HT-29 (cell line): ENCODE measurements at regions not wholly inside any gene's neighbourhood (a gene's known extent, or its start where the extent isn't known, plus 50 kb on each side); places are given as distances from the start of the nearest gene placed in this dataset.
"Not testable (repeated sequence)": the region's sequence is repeated elsewhere in the genome, so short reads cannot be mapped to it uniquely, and the experiment has no call there.

Experiments
- DNase-seq: peaks from one replicate; pipeline ENCODE4 v3.0.0-alpha.2; 2015; ENCODE audit warnings: low spot score

DNA sequence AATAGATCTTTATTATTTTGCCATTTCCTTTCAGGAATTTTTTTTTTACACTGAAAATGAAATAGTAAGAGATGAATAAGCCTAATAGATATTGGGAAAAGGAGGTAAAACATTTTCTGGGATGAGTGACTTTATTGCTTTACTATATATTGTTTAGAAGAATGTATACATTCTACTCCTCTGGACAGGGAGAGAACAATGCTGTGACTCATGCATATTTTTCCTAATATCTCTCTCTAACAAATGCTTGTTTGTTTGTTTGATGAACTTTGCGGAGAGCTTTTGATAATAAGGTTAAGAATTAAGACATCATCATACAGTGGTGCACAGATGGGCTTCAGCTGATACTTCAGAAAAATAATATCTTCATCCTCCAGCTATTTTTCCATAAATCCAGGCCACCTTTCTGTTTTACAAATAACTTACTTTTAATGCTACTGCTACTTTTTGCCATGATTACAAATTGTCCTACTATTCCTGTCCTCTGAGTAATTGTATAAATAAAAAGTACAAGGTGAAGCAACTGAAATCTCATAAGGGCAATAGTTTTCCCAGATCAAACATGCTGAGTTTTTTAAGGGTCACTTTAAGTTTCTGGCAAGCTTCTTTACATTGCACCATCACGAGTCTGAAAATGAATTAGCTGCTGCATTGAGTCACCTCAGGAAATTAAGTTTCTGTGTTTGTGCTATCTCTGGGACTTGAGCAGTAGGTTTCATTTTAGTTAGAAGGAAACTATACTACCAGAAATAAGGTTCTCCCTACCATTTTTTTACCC is 207.3 kb upstream of the POT1 start:
- DNase-seq = no peak

DNA sequence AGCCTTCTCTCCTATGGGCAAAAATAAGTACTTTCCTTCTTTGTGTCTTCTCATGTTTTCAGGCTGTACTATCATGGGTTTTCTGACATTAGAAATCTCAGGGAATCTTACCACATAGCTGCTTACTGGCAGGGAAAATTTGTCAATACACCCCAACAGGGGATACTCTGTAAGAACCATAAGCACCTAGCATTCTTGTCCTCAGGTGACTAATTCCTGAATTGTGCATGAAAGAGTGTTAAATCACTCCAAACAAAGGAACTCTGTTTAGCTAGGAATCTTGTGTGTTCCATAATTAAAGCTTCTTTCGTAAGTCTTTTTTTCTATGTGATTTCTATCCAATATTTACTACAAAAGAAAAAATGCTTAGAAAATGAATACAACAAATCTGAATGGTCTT is 206.7 kb upstream of the POT1 start:
- DNase-seq = no peak

- DNase-seq = no peak
Measured at GRCh38 chr7:125130173-125130572, 200.5 kb upstream of the POT1 start.

DNA sequence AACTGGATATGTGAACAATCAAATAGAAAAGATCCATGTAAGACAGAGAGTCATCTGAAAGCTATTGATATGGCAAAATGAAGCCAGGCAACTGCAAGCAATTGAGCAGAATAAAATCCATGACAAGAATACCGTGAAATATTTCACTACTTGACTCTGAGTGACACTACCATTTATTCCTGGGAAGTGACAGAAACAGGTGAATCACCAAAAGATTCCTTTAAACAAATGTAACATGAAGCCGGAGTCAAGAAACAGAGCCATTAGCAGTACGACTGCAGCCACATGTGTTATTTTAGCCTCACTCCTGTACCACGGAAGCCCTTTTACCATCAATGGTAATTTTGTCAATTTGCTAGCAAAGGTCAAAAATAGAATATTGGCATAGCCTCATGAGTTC is 197.7 kb upstream of the POT1 start:
- DNase-seq = no peak

GRCh38 chr7:125126376-125126775 is 196.8 kb upstream of the POT1 start:
- no peak for DNase-seq

DNA sequence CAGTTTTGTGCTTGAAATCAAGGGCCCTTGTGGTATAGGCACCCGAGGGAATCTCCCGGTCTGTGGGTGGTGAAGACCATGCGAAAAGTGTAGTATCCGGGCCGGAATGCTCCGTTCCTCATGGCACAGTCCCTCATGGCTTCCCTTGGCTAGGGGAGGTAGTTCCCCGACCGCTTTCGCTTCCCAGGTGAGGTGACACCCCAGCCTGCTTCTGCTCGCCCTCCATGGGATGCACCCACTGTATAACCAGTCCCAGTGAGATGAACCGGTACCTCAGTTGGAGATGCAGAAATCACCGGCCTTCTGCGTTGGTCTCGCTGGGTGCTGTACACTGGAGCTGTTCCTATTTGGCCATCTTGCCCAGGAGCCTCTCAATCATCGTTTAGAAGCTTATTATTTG is 195.7 kb upstream of the POT1 start:
- no peak for DNase-seq

GRCh38 chr7:125122173-125122572 is 192.5 kb upstream of the POT1 start:
- no peak for DNase-seq

DNA sequence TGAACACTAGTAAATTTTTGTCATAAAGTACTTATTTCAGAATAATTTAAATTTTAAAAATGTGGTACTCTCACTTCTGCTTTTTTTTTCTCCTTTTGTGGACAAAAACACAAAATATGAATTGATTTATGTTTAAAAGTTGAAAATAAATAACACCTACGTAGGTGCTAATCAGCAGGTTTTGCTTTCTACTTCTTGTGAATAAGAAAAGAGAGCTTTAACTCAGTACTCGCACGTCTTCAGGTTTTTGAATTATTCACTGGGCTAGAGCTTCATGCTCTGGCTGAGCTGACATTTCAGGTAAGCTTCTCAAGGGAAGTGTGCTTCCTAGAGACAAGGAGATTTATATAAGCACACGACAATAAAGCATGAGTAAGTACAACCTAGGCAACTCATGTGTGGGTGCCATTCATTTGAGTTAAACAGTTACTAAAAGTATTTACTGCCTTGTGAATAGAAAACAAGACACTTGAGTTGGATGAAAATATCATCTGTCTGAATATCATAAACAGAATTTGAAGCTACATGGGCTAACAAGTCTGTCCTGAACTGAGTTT is 190.0 kb upstream of the POT1 start:
- DNase-seq = no peak

- no peak for DNase-seq
Measured at GRCh38 chr7:125118444-125118843, 188.8 kb upstream of the POT1 start.

GRCh38 chr7:125112850-125113249 is 183.2 kb upstream of the POT1 start:
- no peak for DNase-seq

DNA sequence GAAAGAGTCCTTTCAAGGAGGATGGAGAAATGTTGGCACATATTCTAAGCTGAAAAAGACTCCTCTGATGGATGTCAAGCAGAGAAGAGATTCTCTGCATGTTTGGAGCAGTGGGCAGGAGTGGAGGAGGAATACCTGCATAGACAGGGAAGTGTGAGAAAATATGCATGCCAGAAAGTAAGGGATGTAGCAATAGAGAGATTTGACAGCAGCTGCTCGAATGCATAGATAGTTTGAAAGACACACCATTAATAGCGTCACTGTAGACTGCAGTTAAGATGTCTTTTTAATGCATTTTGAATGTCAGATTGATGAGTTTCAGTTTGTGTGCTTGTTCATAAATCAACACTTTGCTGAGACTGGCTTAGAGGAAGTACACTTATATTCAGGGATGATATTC is 169.9 kb upstream of the POT1 start:
- DNase-seq = no peak

- DNase-seq = no peak
Measured at GRCh38 chr7:125098377-125098970, 168.8 kb upstream of the POT1 start.

DNA sequence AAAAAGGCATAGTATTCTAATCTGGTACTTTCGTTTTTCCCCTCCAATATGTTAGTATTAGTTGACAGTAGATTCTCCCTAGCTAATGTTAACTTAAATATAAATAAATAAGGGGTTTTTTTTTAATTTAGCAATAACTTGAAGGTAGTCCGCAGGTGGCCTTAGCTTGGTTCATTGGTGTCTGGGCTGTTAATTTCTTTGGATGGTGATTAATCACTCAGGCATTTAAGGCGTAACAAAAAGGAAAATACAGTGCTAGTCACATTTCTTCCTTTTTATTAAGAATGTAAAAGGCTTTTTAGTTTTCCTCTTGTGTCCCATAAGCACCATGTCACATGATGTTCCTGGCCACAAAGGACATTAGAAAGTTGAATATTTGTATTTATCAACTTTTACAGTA is 161.0 kb upstream of the POT1 start:
- DNase-seq = no peak

DNA sequence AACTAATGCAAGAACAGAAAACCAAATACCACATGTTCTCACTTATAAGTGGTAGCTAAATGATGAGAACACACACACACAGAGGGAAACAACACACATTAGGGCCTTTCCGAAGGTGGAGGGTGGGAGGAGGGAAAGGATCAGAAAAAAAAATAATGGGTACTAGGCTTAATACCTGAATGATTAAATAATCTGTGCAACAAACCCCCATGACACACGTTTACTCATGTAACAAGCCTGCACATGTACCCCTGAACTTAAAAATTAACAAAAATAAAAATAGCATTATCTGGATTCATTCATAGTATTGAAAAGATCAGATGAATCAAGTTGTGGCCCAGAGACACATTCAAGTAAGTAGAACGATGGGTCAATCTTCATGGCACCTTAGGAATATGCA is 159.5 kb upstream of the POT1 start:
- no peak for DNase-seq

DNA sequence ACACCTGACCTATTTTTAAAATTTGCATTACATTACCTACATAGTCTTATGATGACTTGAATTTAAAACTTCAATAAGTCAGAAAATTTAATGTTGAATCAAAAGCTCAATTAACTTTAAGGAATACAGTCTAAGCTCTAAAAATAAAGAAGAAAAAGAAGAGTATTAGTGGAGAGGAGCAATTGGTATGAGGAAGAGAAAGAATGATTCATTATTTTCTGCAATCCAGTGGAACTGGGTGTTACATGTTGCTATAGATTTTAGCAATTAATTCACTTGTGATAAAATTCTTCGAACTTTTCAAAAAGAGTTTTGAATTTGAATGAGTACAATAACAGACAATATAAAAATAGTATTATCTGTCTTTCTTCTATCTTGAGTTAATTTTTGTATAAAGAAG is 158.9 kb upstream of the POT1 start:
- DNase-seq = no peak

DNA sequence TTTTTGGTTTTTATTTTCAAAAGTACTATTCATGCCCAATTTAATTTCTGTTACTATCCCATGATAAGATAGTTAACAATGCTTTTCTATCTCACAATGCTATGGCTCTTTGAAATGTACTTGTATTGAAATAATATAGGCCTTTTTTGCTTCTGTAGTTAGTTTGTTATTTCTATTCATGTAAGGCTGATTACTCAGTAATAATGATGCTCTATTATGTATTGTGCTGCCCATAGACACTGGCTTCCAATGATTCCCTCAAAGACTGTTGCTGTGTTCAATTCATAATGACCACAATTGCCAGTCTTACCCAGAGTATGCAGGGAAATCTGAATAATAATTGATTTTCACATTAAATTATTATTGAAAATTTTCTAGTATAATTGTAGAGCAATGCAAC is 155.5 kb upstream of the POT1 start:
- no peak for DNase-seq

DNA sequence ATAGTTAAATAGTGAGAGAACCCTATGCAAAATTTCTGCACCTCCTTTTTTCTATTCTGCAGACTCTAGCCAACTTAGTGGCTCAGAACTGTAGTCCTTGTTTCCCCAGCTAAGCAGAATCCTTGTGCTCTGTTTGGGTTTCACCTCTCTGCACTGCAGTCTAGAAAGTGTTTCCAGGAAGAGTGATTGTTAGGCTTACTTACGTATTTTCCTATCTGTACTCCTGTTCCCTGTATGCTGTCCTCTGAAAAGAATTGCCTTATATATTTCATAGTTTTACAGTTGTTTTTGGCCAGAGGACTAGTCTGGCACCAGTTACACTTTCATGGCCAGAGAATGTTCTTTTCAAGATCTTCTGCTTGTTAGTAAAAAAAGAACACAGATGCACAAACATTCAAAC is 154.6 kb upstream of the POT1 start:
- no peak for DNase-seq

DNA sequence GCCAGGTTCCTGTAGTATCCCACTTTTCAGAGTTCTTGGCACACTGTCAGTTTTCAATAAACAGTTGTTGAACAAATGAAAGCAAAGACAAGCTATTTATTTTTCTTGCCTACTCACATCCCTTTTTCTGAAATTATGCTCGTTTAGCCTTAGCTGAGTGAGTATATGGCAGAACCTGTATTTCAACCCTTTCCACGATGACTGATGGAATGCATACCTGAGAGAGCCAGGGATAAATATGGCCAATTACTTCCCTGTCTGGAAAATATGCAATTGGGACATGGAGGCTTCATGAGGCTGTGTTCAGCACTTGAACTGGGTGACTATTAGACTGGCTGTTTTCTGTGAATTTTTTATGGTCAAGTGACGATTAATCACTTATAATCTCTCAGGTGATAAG is 144.5 kb upstream of the POT1 start:
- DNase-seq = no peak

GRCh38 chr7:125065546-125065945 is 135.9 kb upstream of the POT1 start:
- DNase-seq = no peak

GRCh38 chr7:125065001-125065400 is 135.4 kb upstream of the POT1 start:
- no peak for DNase-seq

GRCh38 chr7:125061776-125062397 is 132.3 kb upstream of the POT1 start:
- DNase-seq = no peak

DNA sequence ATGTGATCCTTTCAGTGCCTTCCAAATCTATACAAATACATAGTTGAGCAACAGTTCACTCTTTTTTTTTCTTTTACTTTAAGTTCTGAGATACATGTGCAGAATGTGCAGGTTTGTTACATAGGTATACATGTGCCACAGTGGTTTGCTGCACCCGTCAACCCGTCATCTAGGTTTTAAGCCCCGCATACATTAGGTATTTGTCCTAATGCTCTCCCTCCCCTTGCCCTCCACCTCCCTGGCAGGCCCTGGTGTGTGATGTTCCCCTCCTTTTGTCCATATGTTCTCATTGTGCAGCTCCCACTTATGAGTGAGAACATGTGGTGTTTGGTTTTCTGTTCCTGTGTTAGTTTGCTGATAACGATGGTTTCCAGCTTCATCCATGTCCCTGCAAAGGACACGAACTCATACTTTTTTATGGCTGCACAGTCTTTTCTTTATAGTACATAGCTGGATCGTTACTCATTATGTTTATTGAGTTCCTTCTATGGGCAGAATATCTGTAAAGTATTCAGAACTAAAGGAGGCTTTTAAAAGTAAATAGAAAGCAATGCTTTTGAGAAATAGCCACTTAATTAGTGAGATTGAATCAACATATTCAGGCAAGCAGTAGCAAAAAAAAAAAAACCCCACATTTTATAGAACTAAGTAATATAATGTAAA is 131.6 kb upstream of the POT1 start:
- DNase-seq = not testable (repeated sequence)
